ENCODE measurements at regions not wholly inside any gene's neighbourhood (a gene's known extent, or its start where the extent isn't known, plus 50 kb on each side); places are given as distances from the start of the nearest gene placed in this dataset.

DNA sequence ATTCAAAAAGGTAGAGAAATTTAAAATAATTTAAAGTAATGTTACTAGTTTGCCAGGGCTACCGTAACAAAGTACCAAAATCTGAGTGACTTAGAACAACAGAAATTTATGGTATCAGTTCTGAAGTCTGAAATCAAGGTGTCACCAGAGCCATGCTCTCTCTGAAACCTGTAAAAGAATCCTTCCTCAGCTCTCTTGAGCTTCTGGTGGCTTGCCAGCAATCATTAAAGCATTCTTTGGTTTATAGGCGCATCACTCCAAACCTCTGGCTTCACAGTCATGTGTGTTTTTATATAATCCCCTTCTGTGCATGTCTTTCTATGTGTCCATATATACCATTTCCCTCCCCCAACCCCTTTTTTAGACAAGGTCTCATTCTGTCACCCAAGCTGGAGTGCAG is 220.3 kb downstream of the COX7C start:
- TF ChIP-seq CTCF (IDR thresholded peaks at IDR 0.05) (no peak), EZH2 (IDR thresholded peaks at IDR 0.05) (no peak), EZH2phosphoT487 (IDR thresholded peaks at IDR 0.05) (no peak)
